Effector memory CD8-positive, alpha-beta T cell (primary cell): ENCODE measurements at regions not wholly inside any gene's neighbourhood (a gene's known extent, or its start where the extent isn't known, plus 50 kb on each side); places are given as distances from the start of the nearest gene placed in this dataset.
"Not testable (repeated sequence)": the region's sequence is repeated elsewhere in the genome, so short reads cannot be mapped to it uniquely, and the experiment has no call there.

Experiments used
- ATAC-seq: fragments of 150-1000 bp; cut with Tn5 transposase; replicated peaks from 2 replicates; pipeline ENCODE4 v1.10.0; 2021; ENCODE audit warnings: mild to moderate bottlenecking, moderate library complexity
- DNase-seq, 3 experiments: peaks; one replicate each; pipeline ENCODE4 v3.0.0; 2021
- H3K27ac Mint-ChIP-seq, 2 donors: one replicate each; pipeline ENCODE4 v1.8.0; 2022; ENCODE audit warnings: mild to moderate bottlenecking in 2 of 2, mixed read lengths in 2 of 2, moderate library complexity in 2 of 2
- H3K27me3 Mint-ChIP-seq, 2 donors: one replicate each; pipeline ENCODE4 v1.8.0; 2022; ENCODE audit warnings: mixed read lengths in 2 of 2
- H3K36me3 Mint-ChIP-seq: one replicate; pipeline ENCODE4 v1.8.0; 2022; ENCODE audit warnings: mild to moderate bottlenecking, moderate library complexity, mixed read lengths; ENCODE audit not compliant: insufficient read depth
- H3K4me1 Mint-ChIP-seq, 2 donors: one replicate each; pipeline ENCODE4 v1.8.0; 2022; ENCODE audit warnings: low read depth in 2 of 2, mixed read lengths in 2 of 2
- H3K4me3 Mint-ChIP-seq, 2 donors: one replicate each; pipeline ENCODE4 v1.8.0; 2022; ENCODE audit warnings: mild to moderate bottlenecking in 2 of 2, mixed read lengths in 2 of 2, moderate library complexity in 2 of 2
- H3K9me3 Mint-ChIP-seq, 2 donors: one replicate each; pipeline ENCODE4 v1.8.0; 2022; ENCODE audit warnings: mixed read lengths in 2 of 2

GRCh38 chr3:110436209-110436608 lies 635.4 kb upstream of the NECTIN3 start:
- H3K36me3 Mint-ChIP-seq, result no peaks in the 10 kb centered on the region
- H3K4me1 Mint-ChIP-seq, result no peaks in the 10 kb centered on the region
- ATAC-seq (no peak), DNase-seq (no peak)
- H3K9me3 Mint-ChIP-seq, result no peaks in the 10 kb centered on the region
- no peak overlapping the region for H3K27ac Mint-ChIP-seq
- H3K4me3 Mint-ChIP-seq, result no peak overlapping the region
- no peaks in the 10 kb centered on the region for H3K27me3 Mint-ChIP-seq

GRCh38 chr3:110440066-110440653 lies 631.5 kb upstream of the NECTIN3 start:
- H3K9me3 Mint-ChIP-seq, ATAC-seq: not testable (repeated sequence)

GRCh38 chr3:110454066-110454465 lies 617.5 kb upstream of the NECTIN3 start:
- H3K9me3 Mint-ChIP-seq, result no peaks in the 10 kb centered on the region
- H3K4me3 Mint-ChIP-seq, result no peak overlapping the region
- no peak overlapping the region for H3K27ac Mint-ChIP-seq
- H3K36me3 Mint-ChIP-seq, result no peaks in the 10 kb centered on the region
- ATAC-seq (no peak), DNase-seq (no peak)
- H3K4me1 Mint-ChIP-seq, result no peaks in the 10 kb centered on the region
- no peaks in the 10 kb centered on the region for H3K27me3 Mint-ChIP-seq

More at GRCh38 chr3:110440066-110440653, 631.5 kb upstream of the NECTIN3 start:
- H3K4me1 Mint-ChIP-seq, H3K27me3 Mint-ChIP-seq, DNase-seq, H3K4me3 Mint-ChIP-seq, H3K27ac Mint-ChIP-seq, H3K36me3 Mint-ChIP-seq: not testable (repeated sequence)

GRCh38 chr3:110456001-110456400 lies 615.6 kb upstream of the NECTIN3 start:
- DNase-seq (no peak), ATAC-seq (no peak)
- Mint-ChIP-seq H3K36me3 (no peaks in the 10 kb centered on the region), H3K27ac (no peak overlapping the region), H3K4me3 (no peak overlapping the region), H3K9me3 (no peaks in the 10 kb centered on the region), H3K4me1 (no peaks in the 10 kb centered on the region), H3K27me3 (no peaks in the 10 kb centered on the region)

GRCh38 chr3:110456438-110457138 lies 615.0 kb upstream of the NECTIN3 start:
- Mint-ChIP-seq H3K4me3 (no peak overlapping the region), H3K27me3 (no peaks in the 10 kb centered on the region), H3K36me3 (no peaks in the 10 kb centered on the region), H3K27ac (no peak overlapping the region), H3K4me1 (no peaks in the 10 kb centered on the region), H3K9me3 (no peaks in the 10 kb centered on the region)
- no peak for ATAC-seq
- no peak for DNase-seq

GRCh38 chr3:110457508-110457907 lies 614.1 kb upstream of the NECTIN3 start:
- DNase-seq, result no peak
- Mint-ChIP-seq H3K9me3 (no peaks in the 10 kb centered on the region), H3K4me1 (no peaks in the 10 kb centered on the region), H3K27ac (no peak overlapping the region), H3K4me3 (no peak overlapping the region), H3K27me3 (no peaks in the 10 kb centered on the region), H3K36me3 (no peaks in the 10 kb centered on the region)
- no peak for ATAC-seq

GRCh38 chr3:110459021-110459420 lies 612.6 kb upstream of the NECTIN3 start:
- Mint-ChIP-seq H3K9me3 (no peaks in the 10 kb centered on the region), H3K27me3 (peaks cover 0 to 2% of the 10 kb centered on the region in 2 donors), H3K36me3 (no peaks in the 10 kb centered on the region), H3K27ac (no peak overlapping the region), H3K4me1 (no peaks in the 10 kb centered on the region), H3K4me3 (no peak overlapping the region)
- no peak for ATAC-seq
- DNase-seq, result no peak

GRCh38 chr3:110470310-110470709 lies 601.3 kb upstream of the NECTIN3 start:
- ATAC-seq, result no peak
- no peak for DNase-seq
- H3K4me1 Mint-ChIP-seq, result no peaks in the 10 kb centered on the region
- H3K27me3 Mint-ChIP-seq, result peaks cover 0 to 12% of the 10 kb centered on the region in 2 donors
- no peak overlapping the region for H3K4me3 Mint-ChIP-seq
- no peak overlapping the region for H3K27ac Mint-ChIP-seq
- no peaks in the 10 kb centered on the region for H3K36me3 Mint-ChIP-seq
- H3K9me3 Mint-ChIP-seq, result no peaks in the 10 kb centered on the region

- ATAC-seq (no peak), DNase-seq (no peak)
- no peak overlapping the region for H3K27ac Mint-ChIP-seq
- no peaks in the 10 kb centered on the region for H3K36me3 Mint-ChIP-seq
- H3K27me3 Mint-ChIP-seq, result peaks cover 0 to 5% of the 10 kb centered on the region in 2 donors
- no peaks in the 10 kb centered on the region for H3K4me1 Mint-ChIP-seq
- H3K4me3 Mint-ChIP-seq, result no peak overlapping the region
- no peaks in the 10 kb centered on the region for H3K9me3 Mint-ChIP-seq
Measured at GRCh38 chr3:110473405-110473804, 598.2 kb upstream of the NECTIN3 start.

GRCh38 chr3:110474397-110474796 lies 597.2 kb upstream of the NECTIN3 start:
- no peaks in the 10 kb centered on the region for H3K4me1 Mint-ChIP-seq
- H3K9me3 Mint-ChIP-seq, result no peaks in the 10 kb centered on the region
- peaks cover 0 to 5% of the 10 kb centered on the region in 2 donors for H3K27me3 Mint-ChIP-seq
- DNase-seq, result no peak
- no peaks in the 10 kb centered on the region for H3K36me3 Mint-ChIP-seq
- H3K27ac Mint-ChIP-seq, result no peak overlapping the region
- no peak overlapping the region for H3K4me3 Mint-ChIP-seq
- no peak for ATAC-seq

GRCh38 chr3:110478377-110479054 lies 593.1 kb upstream of the NECTIN3 start:
- Mint-ChIP-seq H3K9me3 (peaks cover 0 to 1% of the 10 kb centered on the region in 2 donors), H3K4me3 (no peak overlapping the region), H3K36me3 (no peaks in the 10 kb centered on the region), H3K4me1 (no peaks in the 10 kb centered on the region), H3K27ac (no peak overlapping the region), H3K27me3 (peaks cover 9 to 11% of the 10 kb centered on the region in 2 donors)
- ATAC-seq (no peak), DNase-seq (no peak)

GRCh38 chr3:110479731-110480130 lies 591.9 kb upstream of the NECTIN3 start:
- Mint-ChIP-seq H3K9me3 (peaks cover 0 to 1% of the 10 kb centered on the region in 2 donors), H3K4me1 (no peaks in the 10 kb centered on the region), H3K36me3 (no peaks in the 10 kb centered on the region), H3K27ac (no peak overlapping the region), H3K27me3 (peaks cover 6 to 9% of the 10 kb centered on the region in 2 donors), H3K4me3 (no peak overlapping the region)
- DNase-seq, result no peak
- ATAC-seq, result no peak

GRCh38 chr3:110485389-110485788 lies 586.2 kb upstream of the NECTIN3 start:
- no peaks in the 10 kb centered on the region for H3K4me1 Mint-ChIP-seq
- no peak for DNase-seq
- no peak for ATAC-seq
- H3K27me3 Mint-ChIP-seq, result peaks cover 3 to 5% of the 10 kb centered on the region in 2 donors
- no peaks in the 10 kb centered on the region for H3K36me3 Mint-ChIP-seq
- no peak overlapping the region for H3K27ac Mint-ChIP-seq
- H3K4me3 Mint-ChIP-seq, result no peak overlapping the region
- H3K9me3 Mint-ChIP-seq, result peaks cover 1 to 13% of the 10 kb centered on the region in 2 donors

- peaks cover 0 to 13% of the 10 kb centered on the region in 2 donors for H3K9me3 Mint-ChIP-seq
- H3K27ac Mint-ChIP-seq, result no peak overlapping the region
- no peaks in the 10 kb centered on the region for H3K36me3 Mint-ChIP-seq
- no peak for ATAC-seq
- no peak overlapping the region for H3K4me3 Mint-ChIP-seq
- no peak for DNase-seq
- H3K27me3 Mint-ChIP-seq, result no peaks in the 10 kb centered on the region
- H3K4me1 Mint-ChIP-seq, result no peaks in the 10 kb centered on the region
Measured at GRCh38 chr3:110487840-110488239, 583.8 kb upstream of the NECTIN3 start.
